ENCODE measurements at regions not wholly inside any gene's neighbourhood (a gene's known extent, or its start where the extent isn't known, plus 50 kb on each side); places are given as distances from the start of the nearest gene placed in this dataset.
"Not testable (repeated sequence)": the region's sequence is repeated elsewhere in the genome, so short reads cannot be mapped to it uniquely, and the experiment has no call there.

- no peak for DNase-seq (ENCODE audit: low read depth in 3 of 3)
Measured at GRCh38 chr14:26655128-26655527, 57.3 kb upstream of the NOVA1 start.

GRCh38 chr14:26663506-26663905 is 65.7 kb upstream of the NOVA1 start:
- DNase-seq (ENCODE audit: low read depth in 3 of 3): no peak

GRCh38 chr14:26678732-26679420 is 81.0 kb upstream of the NOVA1 start:
- DNase-seq (ENCODE audit: low read depth in 3 of 3): not testable (repeated sequence)

- DNase-seq (ENCODE audit: low read depth in 3 of 3): no peak
Measured at GRCh38 chr14:26685401-26685800, 87.6 kb upstream of the NOVA1 start.

GRCh38 chr14:26687301-26687837 is 89.5 kb upstream of the NOVA1 start:
- DNase-seq (ENCODE audit: low read depth in 3 of 3): no peak

GRCh38 chr14:26694521-26694920 is 96.7 kb upstream of the NOVA1 start:
- DNase-seq (ENCODE audit: low read depth in 3 of 3): no peak

GRCh38 chr14:26702721-26703230 is 104.9 kb upstream of the NOVA1 start:
- no peak for DNase-seq (ENCODE audit: low read depth in 3 of 3)

GRCh38 chr14:26703686-26704366 is 106.0 kb upstream of the NOVA1 start:
- no peak for DNase-seq (ENCODE audit: low read depth in 3 of 3)

GRCh38 chr14:26707234-26707633 is 109.4 kb upstream of the NOVA1 start:
- no peak for DNase-seq (ENCODE audit: low read depth in 3 of 3)

- no peak for DNase-seq (ENCODE audit: low read depth in 3 of 3)
Measured at GRCh38 chr14:26709019-26709418, 111.2 kb upstream of the NOVA1 start.

GRCh38 chr14:26719514-26719913 is 121.7 kb upstream of the NOVA1 start:
- no peak for DNase-seq (ENCODE audit: low read depth in 3 of 3)

GRCh38 chr14:26722258-26722657 is 124.4 kb upstream of the NOVA1 start:
- DNase-seq (ENCODE audit: low read depth in 3 of 3): no peak

- DNase-seq (ENCODE audit: low read depth in 3 of 3): no peak
Measured at GRCh38 chr14:26729851-26730250, 132.0 kb upstream of the NOVA1 start.

- DNase-seq (ENCODE audit: low read depth in 3 of 3): no peak
Measured at GRCh38 chr14:26730929-26731618, 133.2 kb upstream of the NOVA1 start.

GRCh38 chr14:26735811-26736210 is 138.0 kb upstream of the NOVA1 start:
- DNase-seq (ENCODE audit: low read depth in 3 of 3): no peak

- DNase-seq (ENCODE audit: low read depth in 3 of 3): no peak
Measured at GRCh38 chr14:26738571-26738970, 140.7 kb upstream of the NOVA1 start.

- DNase-seq (ENCODE audit: low read depth in 3 of 3): no peak
Measured at GRCh38 chr14:26741711-26742212, 143.9 kb upstream of the NOVA1 start.

- no peak for DNase-seq (ENCODE audit: low read depth in 3 of 3)
Measured at GRCh38 chr14:26743284-26743683, 145.5 kb upstream of the NOVA1 start.

- no peak for DNase-seq (ENCODE audit: low read depth in 3 of 3)
Measured at GRCh38 chr14:26744903-26745302, 147.1 kb upstream of the NOVA1 start.

- no peak for DNase-seq (ENCODE audit: low read depth in 3 of 3)
Measured at GRCh38 chr14:26761532-26761931, 163.7 kb upstream of the NOVA1 start.

- no peak for DNase-seq (ENCODE audit: low read depth in 3 of 3)
Measured at GRCh38 chr14:26765301-26765700, 167.5 kb upstream of the NOVA1 start.

Data from stimulated activated CD4-positive, alpha-beta T cell treated with anti-CD3 and anti-CD28 coated beads, TNF-alpha, amount 100 ng/mL, for 24 hours (primary cell).